Mucosa of descending colon (tissue), 3 donors: ENCODE measurements at regions not wholly inside any gene's neighbourhood (a gene's known extent, or its start where the extent isn't known, plus 50 kb on each side); places are given as distances from the start of the nearest gene placed in this dataset.

ENCODE experiments used
- ATAC-seq: fragments of 200-7000 bp; cut with Tn5 transposase; one replicate; pipeline ENCODE4 v1.9.1; 2020; ENCODE audit warnings: mild to moderate bottlenecking, moderate library complexity
- DNase-seq, 3 donors: peaks; one replicate each; pipeline ENCODE4 v3.0.0-alpha.2; 2020
- H3K36me3 ChIP-seq: fragments of 200-600 bp; one replicate; pipeline ENCODE4 v1.8.0; 2021; ENCODE audit warnings: low read depth, mild to moderate bottlenecking
- H3K4me1 ChIP-seq: fragments of 200-600 bp; one replicate; pipeline ENCODE4 v1.8.0; 2021; ENCODE audit warnings: low read depth, mild to moderate bottlenecking
- H3K4me3 ChIP-seq: fragments of 200-600 bp; one replicate; pipeline ENCODE4 v1.8.0; 2021; ENCODE audit warnings: mild to moderate bottlenecking
- H3K9me3 ChIP-seq: fragments of 200-600 bp; one replicate; pipeline ENCODE4 v1.8.0; 2021; ENCODE audit warnings: mild to moderate bottlenecking
- CTCF ChIP-seq: fragments of 200-600 bp; IDR thresholded peaks from one replicate; pipeline ENCODE4 v1.8.0; 2022; ENCODE audit warnings: antibody characterized with exemption, mild to moderate bottlenecking
- intact Hi-C, 2 donors: fragments of 100-400 bp; cut with DNase I in 1 of 2; cut with micrococcal nuclease in 1 of 2; formaldehyde crosslinking; loops; one replicate each; pipeline versions ENCODE4 v1.11.0 to v1.11.1; 2022; cut with DNase I, micrococcal nuclease
- donor health status: DM: no; HTN: no; CAD: no; lungs with moderate emphysema.
- donor health status: DM: no; HTN: no; CAD: no.
- donor health status: DM: no; HTN: yes; CAD: no.

- H3K9me3 ChIP-seq, result no peaks in the 10 kb centered on the region
- DNase-seq (peak in 1 of 3 donors; percentile 68), ATAC-seq (peak; percentile 93)
- no peaks in the 10 kb centered on the region for H3K36me3 ChIP-seq
- H3K4me3 ChIP-seq, result no peak overlapping the region
- intact Hi-C loops, result no loop called here
- H3K4me1 ChIP-seq, result peaks cover 12% of the 10 kb centered on the region
- TF ChIP-seq CTCF, result no peak
Measured at GRCh38 chr2:198968545-198968944, 489.2 kb downstream of the SATB2 start.

GRCh38 chr2:198966269-198966668, 491.5 kb downstream of the SATB2 start:
- Histone ChIP-seq H3K4me3 (no peak overlapping the region), H3K36me3 (no peaks in the 10 kb centered on the region), H3K4me1 (peaks cover 12% of the 10 kb centered on the region), H3K9me3 (no peaks in the 10 kb centered on the region)
- intact Hi-C loops, result no loop called here
- ATAC-seq (peak; percentile 58), DNase-seq (no peak)
- TF ChIP-seq CTCF, result no peak

GRCh38 chr2:198961547-198961946, 496.2 kb downstream of the SATB2 start:
- TF ChIP-seq CTCF, result no peak
- Histone ChIP-seq H3K36me3 (no peaks in the 10 kb centered on the region), H3K4me1 (no peaks in the 10 kb centered on the region), H3K4me3 (no peak overlapping the region), H3K9me3 (no peaks in the 10 kb centered on the region)
- ATAC-seq (no peak), DNase-seq (no peak)
- intact Hi-C loops, result no loop called here

- intact Hi-C loops, result no loop called here
- TF ChIP-seq CTCF, result no peak
- ATAC-seq (no peak), DNase-seq (no peak)
- H3K4me1 ChIP-seq, result no peaks in the 10 kb centered on the region
- H3K36me3 ChIP-seq, result no peaks in the 10 kb centered on the region
- H3K4me3 ChIP-seq, result no peak overlapping the region
- H3K9me3 ChIP-seq, result no peaks in the 10 kb centered on the region
Measured at GRCh38 chr2:198957181-198957580, 500.6 kb downstream of the SATB2 start.

GRCh38 chr2:198953328-198953727, 504.4 kb downstream of the SATB2 start:
- H3K4me3 ChIP-seq, result no peak overlapping the region
- intact Hi-C loops, result no loop called here
- TF ChIP-seq CTCF, result no peak
- DNase-seq (no peak), ATAC-seq (peak; percentile 93)
- H3K36me3 ChIP-seq, result no peaks in the 10 kb centered on the region
- H3K9me3 ChIP-seq, result no peaks in the 10 kb centered on the region
- H3K4me1 ChIP-seq, result no peaks in the 10 kb centered on the region

- ATAC-seq (peak; percentile 66), DNase-seq (no peak)
- H3K4me1 ChIP-seq, result no peaks in the 10 kb centered on the region
- H3K9me3 ChIP-seq, result no peaks in the 10 kb centered on the region
- TF ChIP-seq CTCF, result no peak
- H3K36me3 ChIP-seq, result no peaks in the 10 kb centered on the region
- H3K4me3 ChIP-seq, result no peak overlapping the region
- intact Hi-C loops, result no loop called here
Measured at GRCh38 chr2:198950803-198951202, 506.9 kb downstream of the SATB2 start.
